ENCODE measurements at regions not wholly inside any gene's neighbourhood (a gene's known extent, or its start where the extent isn't known, plus 50 kb on each side); places are given as distances from the start of the nearest gene placed in this dataset.

DNA sequence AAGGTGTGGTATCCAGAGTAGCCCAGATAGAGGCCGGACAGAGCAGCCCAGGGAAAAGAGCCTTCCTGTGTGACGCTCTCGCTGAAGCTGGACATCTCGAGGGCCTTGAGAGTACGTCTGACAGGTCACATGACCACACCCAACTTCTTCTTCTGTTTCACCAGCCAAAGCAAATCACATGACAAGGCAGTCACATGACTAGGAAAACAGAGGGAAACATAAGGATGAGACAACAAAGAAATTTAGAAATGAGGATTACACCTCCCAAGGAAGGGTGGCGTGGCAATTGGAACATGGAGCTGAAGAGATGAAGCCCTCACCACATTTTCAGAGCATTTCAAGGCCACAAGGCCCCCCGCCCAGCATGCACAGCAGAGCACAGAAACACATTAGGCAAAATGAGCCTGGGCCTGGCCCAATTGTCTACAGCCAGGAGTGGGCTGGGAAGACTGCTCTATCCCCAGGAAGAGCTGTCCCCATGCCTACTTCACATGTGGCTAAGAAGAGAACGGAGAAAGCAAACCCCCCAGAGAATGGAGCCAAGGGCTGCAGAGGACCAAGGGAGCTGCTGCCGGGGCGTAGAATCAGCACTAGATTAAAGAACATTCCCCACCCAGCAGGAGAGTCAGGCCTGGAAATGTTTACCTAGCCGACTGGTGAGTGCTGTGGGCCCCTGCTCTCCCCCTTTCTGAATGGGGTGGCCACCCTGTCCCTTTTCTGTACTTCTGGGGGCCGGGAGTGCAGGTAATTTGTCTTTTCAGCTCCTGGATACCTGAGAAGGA, 305.1 kb downstream of the NPHP4 start:
- ATAC-seq = no peak

DNA sequence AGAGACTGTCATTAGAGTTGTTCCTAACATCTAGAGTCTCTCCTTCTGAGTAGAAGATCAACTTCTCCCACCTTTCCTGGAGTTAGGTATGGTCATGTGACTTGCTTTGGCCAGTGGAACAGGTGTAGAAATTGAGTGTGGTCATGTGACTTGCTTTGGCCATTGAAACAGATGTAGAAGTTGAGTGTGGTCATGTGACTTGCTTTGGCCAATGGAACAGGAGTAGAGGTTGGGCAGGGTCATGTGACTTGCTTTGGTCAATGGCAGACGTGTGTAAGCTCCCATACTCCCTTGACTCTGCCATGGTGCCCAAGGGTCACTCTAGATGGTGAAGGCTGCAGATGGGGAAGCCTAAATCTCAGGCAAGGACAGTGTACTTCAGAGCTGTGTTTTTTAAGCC, 306.0 kb downstream of the NPHP4 start:
- peaks cover 10% of the 10 kb centered on the region for H3K4me1 ChIP-seq (ENCODE audit: low read depth)
- no peaks in the 10 kb centered on the region for H3K9me3 ChIP-seq
- H3K36me3 ChIP-seq (ENCODE audit: low read depth) = no peaks in the 10 kb centered on the region
- no peak overlapping the region for H3K4me3 ChIP-seq
- TF ChIP-seq, protein P1, sequence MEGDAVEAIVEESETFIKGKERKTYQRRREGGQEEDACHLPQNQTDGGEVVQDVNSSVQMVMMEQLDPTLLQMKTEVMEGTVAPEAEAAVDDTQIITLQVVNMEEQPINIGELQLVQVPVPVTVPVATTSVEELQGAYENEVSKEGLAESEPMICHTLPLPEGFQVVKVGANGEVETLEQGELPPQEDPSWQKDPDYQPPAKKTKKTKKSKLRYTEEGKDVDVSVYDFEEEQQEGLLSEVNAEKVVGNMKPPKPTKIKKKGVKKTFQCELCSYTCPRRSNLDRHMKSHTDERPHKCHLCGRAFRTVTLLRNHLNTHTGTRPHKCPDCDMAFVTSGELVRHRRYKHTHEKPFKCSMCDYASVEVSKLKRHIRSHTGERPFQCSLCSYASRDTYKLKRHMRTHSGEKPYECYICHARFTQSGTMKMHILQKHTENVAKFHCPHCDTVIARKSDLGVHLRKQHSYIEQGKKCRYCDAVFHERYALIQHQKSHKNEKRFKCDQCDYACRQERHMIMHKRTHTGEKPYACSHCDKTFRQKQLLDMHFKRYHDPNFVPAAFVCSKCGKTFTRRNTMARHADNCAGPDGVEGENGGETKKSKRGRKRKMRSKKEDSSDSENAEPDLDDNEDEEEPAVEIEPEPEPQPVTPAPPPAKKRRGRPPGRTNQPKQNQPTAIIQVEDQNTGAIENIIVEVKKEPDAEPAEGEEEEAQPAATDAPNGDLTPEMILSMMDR (IDR thresholded peaks at IDR 0.05) = no peak
- intact Hi-C loops (cut with DNase I, micrococcal nuclease) = no loop called here
- ATAC-seq (no peak), DNase-seq (no peak)

More for the DNA sequence above, 305.1 kb downstream of the NPHP4 start:
- Histone ChIP-seq H3K9me3 (no peaks in the 10 kb centered on the region), H3K4me1 (ENCODE audit: low read depth) (peaks cover 10% of the 10 kb centered on the region), H3K36me3 (ENCODE audit: low read depth) (no peaks in the 10 kb centered on the region), H3K4me3 (no peak overlapping the region)
- intact Hi-C loops (cut with DNase I, micrococcal nuclease) = no loop called here
- DNase-seq = no peak
- TF ChIP-seq, protein P1 (IDR thresholded peaks at IDR 0.05) = no peak

DNA sequence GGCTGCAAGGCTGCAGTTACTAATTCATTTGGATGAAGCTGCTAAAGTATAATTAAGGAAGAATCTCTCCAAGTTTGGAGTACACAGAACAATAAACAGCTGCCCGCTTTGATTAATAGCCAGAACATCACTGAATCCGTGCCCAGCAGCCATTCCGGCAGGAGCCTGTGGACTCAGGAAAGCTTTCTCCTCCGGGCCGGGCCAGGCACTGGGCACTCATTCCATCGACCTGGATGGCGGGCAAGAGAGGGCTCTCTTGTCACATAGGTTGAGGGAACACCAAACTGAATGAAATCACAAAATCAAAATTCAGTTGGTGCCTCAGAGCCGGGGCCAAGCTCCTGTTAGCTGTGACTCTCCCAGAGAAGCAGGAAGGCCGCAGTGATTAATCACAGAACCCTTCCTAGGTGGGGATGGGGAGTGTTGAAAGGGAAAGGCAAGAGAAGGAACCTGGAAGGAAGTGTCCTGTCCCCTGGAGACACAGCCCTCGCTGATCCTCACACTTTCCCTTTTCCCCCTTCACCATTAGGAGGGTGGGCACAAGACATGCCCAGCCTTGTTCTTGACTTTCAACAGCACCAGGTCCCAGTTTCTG, 306.7 kb downstream of the NPHP4 start:
- TF ChIP-seq, protein P1 (IDR thresholded peaks at IDR 0.05) = no peak
- intact Hi-C loops (cut with DNase I, micrococcal nuclease) = no loop called here
- ATAC-seq (no peak), DNase-seq (no peak)
- Histone ChIP-seq H3K9me3 (no peaks in the 10 kb centered on the region), H3K4me1 (ENCODE audit: low read depth) (peaks cover 10% of the 10 kb centered on the region), H3K36me3 (ENCODE audit: low read depth) (no peaks in the 10 kb centered on the region), H3K4me3 (no peak overlapping the region)

DNA sequence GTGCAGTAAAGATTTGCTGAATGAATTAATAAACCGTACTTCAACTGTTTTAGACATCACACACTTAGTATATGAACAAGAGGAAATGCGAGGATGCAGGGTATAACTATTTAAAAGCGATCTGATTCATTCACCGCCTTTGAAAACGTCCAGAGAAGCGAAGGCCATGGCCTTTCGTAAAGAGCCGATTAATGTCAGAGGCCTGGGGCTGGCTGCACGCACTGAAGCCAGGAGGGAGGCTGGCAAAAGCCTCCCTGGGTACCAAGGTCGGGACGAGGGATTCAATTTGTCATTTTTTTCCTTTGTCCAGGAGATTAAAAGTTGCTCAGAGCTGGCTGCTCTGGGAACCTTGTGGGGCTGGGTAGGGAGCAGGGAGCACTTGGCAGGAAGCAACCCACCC, 307.4 kb downstream of the NPHP4 start:
- no peak overlapping the region for H3K4me3 ChIP-seq
- intact Hi-C loops (cut with DNase I, micrococcal nuclease) = no loop called here
- DNase-seq (no peak), ATAC-seq (no peak)
- TF ChIP-seq, protein P1 (IDR thresholded peaks at IDR 0.05) = no peak
- H3K36me3 ChIP-seq (ENCODE audit: low read depth) = no peaks in the 10 kb centered on the region
- H3K4me1 ChIP-seq (ENCODE audit: low read depth) = peaks cover 10% of the 10 kb centered on the region
- no peaks in the 10 kb centered on the region for H3K9me3 ChIP-seq

DNA sequence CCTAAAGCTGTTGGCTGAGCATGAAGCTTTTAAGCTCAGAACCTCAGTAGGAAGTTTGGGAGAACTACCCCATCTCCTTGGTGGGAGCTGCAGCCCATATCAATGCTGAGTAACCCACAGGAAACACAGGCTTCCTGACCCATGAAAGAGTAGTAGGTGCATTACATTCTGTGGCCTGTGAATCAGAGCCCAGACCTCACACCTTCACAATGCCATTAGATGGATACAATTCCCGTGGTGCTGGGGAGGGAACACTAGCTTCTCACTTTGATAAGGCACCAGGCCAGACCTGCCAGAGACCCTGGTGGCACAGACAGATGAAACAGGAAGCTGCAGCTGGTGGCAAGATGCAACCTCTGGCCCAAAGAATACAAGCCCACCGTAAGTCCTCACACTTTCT, 308.8 kb downstream of the NPHP4 start:
- DNase-seq (no peak), ATAC-seq (no peak)
- Histone ChIP-seq H3K9me3 (no peaks in the 10 kb centered on the region), H3K4me1 (ENCODE audit: low read depth) (peaks cover 6% of the 10 kb centered on the region), H3K36me3 (ENCODE audit: low read depth) (no peaks in the 10 kb centered on the region), H3K4me3 (no peak overlapping the region)
- intact Hi-C loops (cut with DNase I, micrococcal nuclease) = no loop called here
- TF ChIP-seq, protein P1 (IDR thresholded peaks at IDR 0.05) = no peak

Measured in mucosa of descending colon (tissue), 3 donors.